ENCODE measurements at regions not wholly inside any gene's neighbourhood (a gene's known extent, or its start where the extent isn't known, plus 50 kb on each side); places are given as distances from the start of the nearest gene placed in this dataset.
"Not testable (repeated sequence)": the region's sequence is repeated elsewhere in the genome, so short reads cannot be mapped to it uniquely, and the experiment has no call there.

- DNase-seq (ENCODE audit: low read depth, low spot score): no peak
- no peak for TF ChIP-seq CTCF (conservative IDR thresholded peaks at IDR 0.05)
- peaks cover 3% of the 10 kb centered on the region for H3K9me3 Mint-ChIP-seq
- no peaks in the 10 kb centered on the region for H3K36me3 Mint-ChIP-seq (ENCODE audit: low read depth)
- H3K4me3 Mint-ChIP-seq: no peak overlapping the region
- H3K4me1 Mint-ChIP-seq: peaks cover 23% of the 10 kb centered on the region
- H3K27ac Mint-ChIP-seq (ENCODE audit: unreplicated experiment): no peak overlapping the region
- H3K27me3 Mint-ChIP-seq (ENCODE audit: low read depth): no peaks in the 10 kb centered on the region
These were observed 142.4 kb upstream of the GRAMD2B start for GRCh38 chr5:126280846-126281245.

- H3K36me3 Mint-ChIP-seq (ENCODE audit: low read depth): no peaks in the 10 kb centered on the region
- H3K27me3 Mint-ChIP-seq (ENCODE audit: low read depth): no peaks in the 10 kb centered on the region
- H3K9me3 Mint-ChIP-seq: peaks cover 3% of the 10 kb centered on the region
- no peak overlapping the region for H3K4me3 Mint-ChIP-seq
- no peak overlapping the region for H3K27ac Mint-ChIP-seq (ENCODE audit: unreplicated experiment)
- no peak for DNase-seq (ENCODE audit: low read depth, low spot score)
- TF ChIP-seq CTCF (conservative IDR thresholded peaks at IDR 0.05): no peak
- peaks cover 23% of the 10 kb centered on the region for H3K4me1 Mint-ChIP-seq
These were observed 138.1 kb upstream of the GRAMD2B start for GRCh38 chr5:126284977-126285696.

- DNase-seq (ENCODE audit: low read depth, low spot score); H3K27ac Mint-ChIP-seq (ENCODE audit: unreplicated experiment); H3K9me3 Mint-ChIP-seq; H3K4me3 Mint-ChIP-seq; H3K4me1 Mint-ChIP-seq; H3K27me3 Mint-ChIP-seq (ENCODE audit: low read depth); H3K36me3 Mint-ChIP-seq (ENCODE audit: low read depth): not testable (repeated sequence)
These were observed 127.1 kb upstream of the GRAMD2B start for GRCh38 chr5:126296121-126296520.

GRCh38 chr5:126300293-126300692, 122.9 kb upstream of the GRAMD2B start:
- peaks cover 4% of the 10 kb centered on the region for H3K9me3 Mint-ChIP-seq
- no peaks in the 10 kb centered on the region for H3K27me3 Mint-ChIP-seq (ENCODE audit: low read depth)
- H3K27ac Mint-ChIP-seq (ENCODE audit: unreplicated experiment): no peak overlapping the region
- H3K4me3 Mint-ChIP-seq: no peak overlapping the region
- no peaks in the 10 kb centered on the region for H3K4me1 Mint-ChIP-seq
- DNase-seq (ENCODE audit: low read depth, low spot score): no peak
- TF ChIP-seq CTCF (conservative IDR thresholded peaks at IDR 0.05): no peak
- H3K36me3 Mint-ChIP-seq (ENCODE audit: low read depth): peaks cover 10% of the 10 kb centered on the region

GRCh38 chr5:126301056-126301455, 122.2 kb upstream of the GRAMD2B start:
- Mint-ChIP-seq H3K4me3 (no peak overlapping the region), H3K9me3 (peaks cover 8% of the 10 kb centered on the region)

More at GRCh38 chr5:126301056-126301455, 122.2 kb upstream of the GRAMD2B start:
- TF ChIP-seq CTCF (conservative IDR thresholded peaks at IDR 0.05): no peak
- no peak for DNase-seq (ENCODE audit: low read depth, low spot score)
- Mint-ChIP-seq H3K36me3 (ENCODE audit: low read depth) (peaks cover 12% of the 10 kb centered on the region), H3K4me1 (no peaks in the 10 kb centered on the region), H3K27me3 (ENCODE audit: low read depth) (no peaks in the 10 kb centered on the region), H3K27ac (ENCODE audit: unreplicated experiment) (no peak overlapping the region)

Measured in neural crest cell (in vitro differentiated cells).